Fibroblast of lung (primary cell): ENCODE measurements at regions not wholly inside any gene's neighbourhood (a gene's known extent, or its start where the extent isn't known, plus 50 kb on each side); places are given as distances from the start of the nearest gene placed in this dataset.
"Not testable (repeated sequence)": the region's sequence is repeated elsewhere in the genome, so short reads cannot be mapped to it uniquely, and the experiment has no call there.

Source experiments
- CTCF ChIP-seq, 2 donors: IDR thresholded peaks in 1 of 2; conservative IDR thresholded peaks in 1 of 2; 1 replicate in 1 of 2; 2 replicates in 1 of 2; pipeline ENCODE4 v1.5.1; 2011 to 2012; ENCODE audit warnings: low read length in 2 of 2, control low read depth in 1 of 2, inconsistent platforms in 1 of 2, low read depth in 1 of 2, mild to moderate bottlenecking in 1 of 2
- EZH2 ChIP-seq: IDR thresholded peaks from 2 replicates; pipeline ENCODE4 v1.5.1; 2012; ENCODE audit warnings: low read length, control low read depth, mild to moderate bottlenecking; ENCODE audit errors: missing control alignments

DNA sequence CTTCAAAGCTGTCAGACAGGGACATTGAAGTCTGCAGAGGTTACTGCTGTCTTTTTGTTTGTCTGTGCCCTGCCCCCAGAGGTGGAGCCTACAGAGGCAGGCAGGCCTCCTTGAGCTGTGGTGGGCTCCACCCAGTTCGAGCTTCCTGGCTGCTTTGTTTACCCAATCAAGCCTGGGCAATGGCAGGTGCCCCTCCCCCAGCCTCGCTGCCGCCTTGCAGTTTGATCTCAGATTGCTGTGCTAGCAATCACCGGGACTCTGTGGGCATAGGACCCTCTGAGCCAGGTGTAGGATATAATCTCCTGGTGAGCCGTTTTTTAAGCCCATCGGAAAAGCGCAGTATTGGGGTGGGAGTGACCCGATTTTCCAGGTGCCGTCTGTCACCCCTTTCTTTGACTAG, 586.8 kb downstream of the ARL4A start:
- not testable (repeated sequence) for TF ChIP-seq CTCF (conservative IDR thresholded peaks at IDR 0.05 in 1 of 2, IDR thresholded peaks at IDR 0.05 in 1 of 2; ENCODE audit: low read depth in 1 of 2, low read length in 2 of 2); EZH2
